Pancreas (tissue), 10 donors: ENCODE measurements at regions not wholly inside any gene's neighbourhood (a gene's known extent, or its start where the extent isn't known, plus 50 kb on each side); places are given as distances from the start of the nearest gene placed in this dataset.

ENCODE experiments used
- ATAC-seq, 4 donors: fragments of 200-7000 bp; cut with Tn5 transposase; one replicate each; pipeline versions ENCODE4 v1.8.0 to v1.9.1; 2020; ENCODE audit warnings: mild to moderate bottlenecking in 4 of 4, moderate library complexity in 4 of 4
- DNase-seq, 6 donors: peaks; one replicate each; pipeline ENCODE4 v3.0.0-alpha.2; 2020
- FAIRE-seq: peaks from 2 replicates; lab custom pipeline; 2012; peaks lifted over from hg19 to GRCh38; lab: Jason Lieb, UNC
- H3K27ac ChIP-seq, 4 donors: fragments of 200-600 bp; sonication (generic); 1 replicate in 3 of 4; 2 replicates in 1 of 4; pipeline versions ENCODE4 v1.5.0 to v1.8.0; 2020
- H3K27me3 ChIP-seq, 4 donors: fragments of 200-600 bp; one replicate each; pipeline ENCODE4 v1.8.0; 2021
- H3K36me3 ChIP-seq, 3 donors: fragments of 200-600 bp; sonication (generic) in 1 of 3; one replicate each; pipeline versions ENCODE4 v1.5.0 to v1.8.0; 2020 to 2021
- H3K4me1 ChIP-seq, 3 donors: fragments of 200-600 bp; one replicate each; pipeline ENCODE4 v1.8.0; 2021
- H3K4me3 ChIP-seq, 4 donors: fragments of 200-600 bp; sonication (generic) in 2 of 4; one replicate each; pipeline versions ENCODE4 v1.5.0 to v1.8.0; 2020 to 2021
- H3K9me3 ChIP-seq, 4 donors: fragments of 200-600 bp; one replicate each; pipeline ENCODE4 v1.8.0; 2021
- CTCF ChIP-seq, 4 donors: fragments of 200-600 bp; sonication (generic) in 3 of 4; IDR thresholded peaks; one replicate each; pipeline versions ENCODE4 v1.5.0 to v1.8.0; 2021; ENCODE audit warnings: antibody characterized with exemption in 4 of 4
- WGBS, 2 donors: extraction: QIAGEN DNeasy Blood & Tissue Kit; methylation state at CpG; one replicate each; pipeline ENCODE4 v1.1.7; 2013; 5-methylcytosine and 5-hydroxymethylcytosine counted together
- intact Hi-C, 3 donors: fragments of 100-400 bp; cut with DNase I; formaldehyde crosslinking; loops; one replicate each; pipeline versions ENCODE4 v1.11.1 to v1.14.2; 2022
- donor health status: healthy with polysubstance abuse.
- donor health status: DM: no; HTN: no; CAD: no; lungs with moderate emphysema.
- donor health status: DM: no; HTN: no; CAD: no.
- donor health status: control.
- donor health status: control.
- donor health status: Bipolar disorder and iron deficiency.
- donor health status: DM: yes; HTN: yes; CAD: no.
- donor health status: DM: no; HTN: no; CAD: no.
- donor health status: DM: no; HTN: no; CAD: no.
- donor health status: DM: yes; HTN: yes; CAD: no.

- Histone ChIP-seq H3K36me3 (no peaks in the 10 kb centered on the region), H3K4me3 (no peak overlapping the region), H3K9me3 (no peaks in the 10 kb centered on the region), H3K27me3 (no peaks in the 10 kb centered on the region), H3K27ac (no peak overlapping the region), H3K4me1 (no peaks in the 10 kb centered on the region)
- TF ChIP-seq CTCF (IDR thresholded peaks at IDR 0.05): no peak
- FAIRE-seq (no peak), DNase-seq (no peak), ATAC-seq (peak in 2 of 4 donors; percentile 31 to 40)
- intact Hi-C loops: no loop called here
- 89 to 91% methylated on average over 1 of the region's 1 CpG for WGBS, 2 donors
These were observed 188.5 kb downstream of the ADRA2A start for GRCh38 chr10:111265341-111265740.

GRCh38 chr10:111266165-111266564 is 189.3 kb downstream of the ADRA2A start:
- Histone ChIP-seq H3K27me3 (no peaks in the 10 kb centered on the region), H3K36me3 (no peaks in the 10 kb centered on the region), H3K27ac (no peak overlapping the region), H3K4me3 (no peak overlapping the region), H3K9me3 (no peaks in the 10 kb centered on the region), H3K4me1 (no peaks in the 10 kb centered on the region)
- intact Hi-C loops: no loop called here
- no peak for TF ChIP-seq CTCF (IDR thresholded peaks at IDR 0.05)
- no peak for DNase-seq
- FAIRE-seq: no peak
- no peak for ATAC-seq

GRCh38 chr10:111267673-111268072 is 190.8 kb downstream of the ADRA2A start:
- 73 to 75% methylated on average over 7 of the region's 7 CpGs for WGBS, 2 donors
- no peak overlapping the region for H3K4me3 ChIP-seq
- no peak for FAIRE-seq
- no peak for DNase-seq
- ATAC-seq: no peak
- no peaks in the 10 kb centered on the region for H3K4me1 ChIP-seq
- H3K27ac ChIP-seq: no peak overlapping the region
- H3K27me3 ChIP-seq: no peaks in the 10 kb centered on the region
- H3K9me3 ChIP-seq: no peaks in the 10 kb centered on the region
- no peak for TF ChIP-seq CTCF (IDR thresholded peaks at IDR 0.05)
- intact Hi-C loops: no loop called here
- H3K36me3 ChIP-seq: no peaks in the 10 kb centered on the region

GRCh38 chr10:111273235-111273634 is 196.4 kb downstream of the ADRA2A start:
- intact Hi-C loops: no loop called here
- no peaks in the 10 kb centered on the region for H3K9me3 ChIP-seq

GRCh38 chr10:111273635-111274034 is 196.8 kb downstream of the ADRA2A start:
- Histone ChIP-seq H3K4me3 (no peak overlapping the region), H3K27ac (no peak overlapping the region), H3K27me3 (no peaks in the 10 kb centered on the region), H3K4me1 (no peaks in the 10 kb centered on the region), H3K36me3 (no peaks in the 10 kb centered on the region), H3K9me3 (no peaks in the 10 kb centered on the region)
- TF ChIP-seq CTCF (IDR thresholded peaks at IDR 0.05): no peak
- FAIRE-seq: no peak
- no peak for ATAC-seq
- 71 to 72% methylated on average over 2 of the region's 2 CpGs for WGBS, 2 donors
- DNase-seq: no peak
- intact Hi-C loops: no loop called here

More at GRCh38 chr10:111273235-111273634, 196.4 kb downstream of the ADRA2A start:
- DNase-seq (no peak), FAIRE-seq (no peak), ATAC-seq (no peak)
- Histone ChIP-seq H3K36me3 (no peaks in the 10 kb centered on the region), H3K27me3 (no peaks in the 10 kb centered on the region), H3K27ac (no peak overlapping the region), H3K4me1 (no peaks in the 10 kb centered on the region), H3K4me3 (no peak overlapping the region)
- no peak for TF ChIP-seq CTCF (IDR thresholded peaks at IDR 0.05)
- WGBS, 2 donors: 53 to 55% methylated on average over 3 of the region's 3 CpGs
